ENCODE measurements at regions not wholly inside any gene's neighbourhood (a gene's known extent, or its start where the extent isn't known, plus 50 kb on each side); places are given as distances from the start of the nearest gene placed in this dataset.
"Not testable (repeated sequence)": the region's sequence is repeated elsewhere in the genome, so short reads cannot be mapped to it uniquely, and the experiment has no call there.

DNA sequence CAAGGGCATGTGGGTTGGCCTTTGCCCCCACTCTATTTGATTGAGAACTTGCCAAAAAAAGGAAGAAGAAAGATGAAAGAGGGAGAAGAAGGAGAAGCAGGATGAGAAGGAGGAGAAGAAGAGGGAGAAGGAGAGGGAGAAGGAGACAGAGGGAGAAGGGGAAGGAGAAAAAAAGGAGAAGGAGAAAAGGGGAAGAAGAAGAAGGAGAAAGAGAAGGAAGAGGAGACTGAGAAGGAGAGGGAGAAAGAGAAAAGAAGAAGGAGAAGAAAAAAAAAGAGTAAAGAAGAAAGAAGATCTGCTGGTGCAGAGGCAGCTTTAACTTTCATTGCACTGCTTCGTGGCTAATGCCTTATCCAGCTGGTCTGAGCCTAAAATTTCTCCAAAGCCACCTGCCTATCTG, 144.4 kb downstream of the ZNF22 start:
- TF ChIP-seq YY1 (IDR thresholded peaks at IDR 0.05; ENCODE audit: insufficient read depth, insufficient read length); ZNF274 (IDR thresholded peaks at IDR 0.05; ENCODE audit: low read depth, low read length); SUZ12 (IDR thresholded peaks at IDR 0.05; ENCODE audit: extremely low read depth, insufficient read depth, insufficient read length): not testable (repeated sequence)

All from NT2/D1 (cell line).